ES-I3 (cell line): ENCODE measurements at regions not wholly inside any gene's neighbourhood (a gene's known extent, or its start where the extent isn't known, plus 50 kb on each side); places are given as distances from the start of the nearest gene placed in this dataset.
"Not testable (repeated sequence)": the region's sequence is repeated elsewhere in the genome, so short reads cannot be mapped to it uniquely, and the experiment has no call there.

Source experiments
- H3K36me3 ChIP-seq: 2 replicates; pipeline ENCODE4 v1.6.1; 2013; ENCODE audit warnings: mild to moderate bottlenecking, low read length, control low read depth, moderate library complexity; ENCODE audit not compliant: insufficient read depth
- H3K4me1 ChIP-seq: 2 replicates; pipeline ENCODE4 v1.6.1; 2013; ENCODE audit warnings: mild to moderate bottlenecking, control low read depth, low read length; ENCODE audit not compliant: insufficient read depth
- H3K9ac ChIP-seq: 2 replicates; pipeline ENCODE4 v1.6.1; 2013; ENCODE audit warnings: low read depth, mild to moderate bottlenecking, low read length, moderate library complexity
- H3K9me3 ChIP-seq: 2 replicates; pipeline ENCODE4 v1.6.1; 2013; ENCODE audit warnings: mild to moderate bottlenecking, low read length, moderate library complexity; ENCODE audit not compliant: control insufficient read depth, insufficient read depth

GRCh38 chr7:113763226-113763625, 155.6 kb downstream of the PPP1R3A start:
- H3K36me3 ChIP-seq = no peaks in the 10 kb centered on the region
- no peaks in the 10 kb centered on the region for H3K9me3 ChIP-seq
- H3K4me1 ChIP-seq = no peaks in the 10 kb centered on the region
- no peak overlapping the region for H3K9ac ChIP-seq

GRCh38 chr7:113756250-113756649, 162.6 kb downstream of the PPP1R3A start:
- no peak overlapping the region for H3K9ac ChIP-seq
- H3K9me3 ChIP-seq = no peaks in the 10 kb centered on the region
- H3K4me1 ChIP-seq = no peaks in the 10 kb centered on the region
- H3K36me3 ChIP-seq = no peaks in the 10 kb centered on the region

- Histone ChIP-seq H3K9ac (no peak overlapping the region), H3K9me3 (no peaks in the 10 kb centered on the region)
These were observed 166.1 kb downstream of the PPP1R3A start for GRCh38 chr7:113752689-113753088.

GRCh38 chr7:113752289-113752688, 166.5 kb downstream of the PPP1R3A start:
- H3K4me1 ChIP-seq = no peaks in the 10 kb centered on the region
- no peaks in the 10 kb centered on the region for H3K36me3 ChIP-seq
- H3K9ac ChIP-seq = no peak overlapping the region
- no peaks in the 10 kb centered on the region for H3K9me3 ChIP-seq

More at GRCh38 chr7:113752689-113753088, 166.1 kb downstream of the PPP1R3A start:
- Histone ChIP-seq H3K4me1 (no peaks in the 10 kb centered on the region), H3K36me3 (no peaks in the 10 kb centered on the region)

- no peaks in the 10 kb centered on the region for H3K9me3 ChIP-seq
- H3K4me1 ChIP-seq = no peaks in the 10 kb centered on the region
- no peaks in the 10 kb centered on the region for H3K36me3 ChIP-seq
- no peak overlapping the region for H3K9ac ChIP-seq
These were observed 167.3 kb downstream of the PPP1R3A start for GRCh38 chr7:113751547-113751946.

- H3K9ac ChIP-seq, H3K9me3 ChIP-seq, H3K4me1 ChIP-seq, H3K36me3 ChIP-seq: not testable (repeated sequence)
These were observed 170.4 kb downstream of the PPP1R3A start for GRCh38 chr7:113748385-113748784.

GRCh38 chr7:113742946-113743431, 175.8 kb downstream of the PPP1R3A start:
- H3K36me3 ChIP-seq, H3K9me3 ChIP-seq, H3K4me1 ChIP-seq: not testable (repeated sequence)
- H3K9ac ChIP-seq = peak overlapping the region; percentile 54

- Histone ChIP-seq H3K4me1 (no peaks in the 10 kb centered on the region), H3K9me3 (no peaks in the 10 kb centered on the region), H3K36me3 (no peaks in the 10 kb centered on the region), H3K9ac (peak overlapping the region; percentile 54)
These were observed 176.4 kb downstream of the PPP1R3A start for GRCh38 chr7:113742377-113742776.

GRCh38 chr7:113731571-113731970, 187.2 kb downstream of the PPP1R3A start:
- Histone ChIP-seq H3K9ac (no peak overlapping the region), H3K4me1 (no peaks in the 10 kb centered on the region), H3K36me3 (no peaks in the 10 kb centered on the region), H3K9me3 (no peaks in the 10 kb centered on the region)

GRCh38 chr7:113730309-113730955, 188.4 kb downstream of the PPP1R3A start:
- H3K9me3 ChIP-seq = no peaks in the 10 kb centered on the region
- no peaks in the 10 kb centered on the region for H3K36me3 ChIP-seq
- H3K9ac ChIP-seq = no peak overlapping the region
- no peaks in the 10 kb centered on the region for H3K4me1 ChIP-seq

GRCh38 chr7:113727486-113727885, 191.3 kb downstream of the PPP1R3A start:
- H3K9me3 ChIP-seq = no peaks in the 10 kb centered on the region
- no peak overlapping the region for H3K9ac ChIP-seq
- H3K36me3 ChIP-seq = no peaks in the 10 kb centered on the region
- no peaks in the 10 kb centered on the region for H3K4me1 ChIP-seq

- Histone ChIP-seq H3K4me1 (no peaks in the 10 kb centered on the region), H3K9ac (no peak overlapping the region), H3K9me3 (no peaks in the 10 kb centered on the region), H3K36me3 (no peaks in the 10 kb centered on the region)
These were observed 196.8 kb downstream of the PPP1R3A start for GRCh38 chr7:113722006-113722405.

- no peaks in the 10 kb centered on the region for H3K4me1 ChIP-seq
- no peak overlapping the region for H3K9ac ChIP-seq
- H3K36me3 ChIP-seq = no peaks in the 10 kb centered on the region
- H3K9me3 ChIP-seq = no peaks in the 10 kb centered on the region
These were observed 201.1 kb downstream of the PPP1R3A start for GRCh38 chr7:113717739-113718138.

- no peaks in the 10 kb centered on the region for H3K9me3 ChIP-seq
- no peaks in the 10 kb centered on the region for H3K36me3 ChIP-seq
- no peaks in the 10 kb centered on the region for H3K4me1 ChIP-seq
- H3K9ac ChIP-seq = no peak overlapping the region
These were observed 202.6 kb downstream of the PPP1R3A start for GRCh38 chr7:113715981-113716856.

GRCh38 chr7:113715262-113715661, 203.5 kb downstream of the PPP1R3A start:
- H3K36me3 ChIP-seq = no peaks in the 10 kb centered on the region
- H3K9me3 ChIP-seq = no peaks in the 10 kb centered on the region
- H3K4me1 ChIP-seq = no peaks in the 10 kb centered on the region
- no peak overlapping the region for H3K9ac ChIP-seq
